HCT116 (cell line): ENCODE measurements at regions not wholly inside any gene's neighbourhood (a gene's known extent, or its start where the extent isn't known, plus 50 kb on each side); places are given as distances from the start of the nearest gene placed in this dataset.

Experiments
- ATAC-seq: fragments of 200-7000 bp; cut with Tn5 transposase; 2 replicates; pipeline ENCODE4 v1.9.1; 2020; ENCODE audit warnings: mild to moderate bottlenecking, moderate library complexity
- BruUV-seq: library from RNA; stranded (reverse); fragments of 400-500 nt; replicated peaks from 2 replicates; lab custom pipeline; 2021; lab: Mats Ljungman, UMichigan
- CTCF ChIA-PET: fragments of 300-600 bp; sonication (Branson Sonifier 250); formaldehyde crosslinking; loops from one replicate; lab custom pipeline; 2021; ENCODE audit warnings: antibody characterized with exemption; lab: Charles Lee
- POLR2A ChIA-PET: fragments of 300-600, 350-600 bp; sonication (Branson Sonifier 250); formaldehyde crosslinking; loops from one replicate; lab custom pipeline; 2021; ENCODE audit warnings: antibody characterized with exemption; lab: Charles Lee
- RAD21 ChIA-PET, 2 experiments: fragments of 300-600 bp; sonication (Branson Sonifier 250); formaldehyde crosslinking; loops; one replicate each; lab custom pipeline; 2023; ENCODE audit warnings: low total read pairs in 2 of 2; ENCODE audit not compliant: uncharacterized antibody in 2 of 2, unreplicated experiment in 2 of 2, low non-redundant PET in 1 of 2; lab: Charles Lee
- DNase-seq: peaks from one replicate; pipeline ENCODE4 v3.0.0-alpha.2; 2010; ENCODE audit warnings: low read depth, low spot score
- H2AFZ ChIP-seq: fragments of 200-600 bp; shearing (Covaris generic), sonication (generic); 2 replicates; pipeline ENCODE4 v1.6.1; 2017; ENCODE audit warnings: low read depth, mixed run types, mixed read lengths, antibody characterized with exemption, low read length; ENCODE audit not compliant: poor library complexity, severe bottlenecking
- H3K27ac ChIP-seq: 2 replicates; pipeline ENCODE4 v1.5.1; 2012; ENCODE audit warnings: low read depth, low read length
- H3K27me3 ChIP-seq: fragments of 200-600 bp; sonication (generic); 2 replicates; pipeline ENCODE4 v1.6.1; 2016; ENCODE audit warnings: mixed run types, low read length, mixed read lengths; ENCODE audit not compliant: insufficient read depth
- H3K36me3 ChIP-seq, 2 experiments: fragments of 200-500 bp in 1 of 2; fragments of 200-600 bp in 1 of 2; sonication (Bioruptor generic) in 1 of 2; sonication (generic) in 1 of 2; 2 replicates each; pipeline versions ENCODE4 v1.5.1 to v1.6.1; 2014 to 2016; ENCODE audit warnings: low read length in 2 of 2, inconsistent platforms in 1 of 2, mixed read lengths in 1 of 2, mixed run types in 1 of 2; ENCODE audit not compliant: insufficient read depth in 2 of 2, control insufficient read depth in 1 of 2
- H3K4me1 ChIP-seq, 2 experiments: fragments of 200-600 bp in 1 of 2; sonication (generic) in 1 of 2; 2 replicates each; pipeline versions ENCODE4 v1.5.1 to v1.6.1; 2012 to 2017; ENCODE audit warnings: low read length in 2 of 2, inconsistent platforms in 1 of 2, mild to moderate bottlenecking in 1 of 2, mixed read lengths in 1 of 2, mixed run types in 1 of 2, moderate library complexity in 1 of 2; ENCODE audit not compliant: insufficient read depth in 2 of 2, control insufficient read depth in 1 of 2
- H3K4me2 ChIP-seq: fragments of 200-600 bp; sonication (generic); 2 replicates; pipeline ENCODE4 v1.6.1; 2017; ENCODE audit warnings: mixed run types, low read length, mixed read lengths
- H3K4me3 ChIP-seq, 2 experiments: fragments of 200-600 bp in 1 of 2; sonication (generic) in 1 of 2; replicated peaks in 1 of 2; 2 replicates each; pipeline ENCODE4 v1.5.1; 2011 to 2016; ENCODE audit warnings: low read length in 2 of 2, control low read depth in 1 of 2, low read depth in 1 of 2, mild to moderate bottlenecking in 1 of 2, mixed read lengths in 1 of 2, mixed run types in 1 of 2
- H3K79me2 ChIP-seq: fragments of 200-600 bp; sonication (generic); 2 replicates; pipeline ENCODE4 v1.6.1; 2017; ENCODE audit warnings: mild to moderate bottlenecking, mixed run types, low read length, moderate library complexity, mixed read lengths; ENCODE audit not compliant: insufficient read depth
- H3K9ac ChIP-seq: fragments of 200-600 bp; sonication (generic); 2 replicates; pipeline ENCODE4 v1.6.1; 2016; ENCODE audit warnings: low read length, mixed read lengths
- H3K9me2 ChIP-seq: fragments of 200-600 bp; sonication (generic), shearing (Covaris generic); 2 replicates; pipeline ENCODE4 v1.6.1; 2017; ENCODE audit warnings: mixed run types, mild to moderate bottlenecking, moderate library complexity; ENCODE audit not compliant: insufficient read depth
- H3K9me3 ChIP-seq, 2 experiments: fragments of 200-500 bp in 1 of 2; fragments of 200-600 bp in 1 of 2; sonication (Bioruptor generic) in 1 of 2; sonication (generic) in 1 of 2; 2 replicates each; pipeline ENCODE4 v1.6.1; 2014 to 2017; ENCODE audit warnings: low read length in 2 of 2, mixed read lengths in 2 of 2, inconsistent platforms in 1 of 2, low read depth in 1 of 2, mild to moderate bottlenecking in 1 of 2, mixed run types in 1 of 2, moderate library complexity in 1 of 2; ENCODE audit not compliant: control insufficient read depth in 1 of 2, insufficient read depth in 1 of 2
- H4K20me1 ChIP-seq: fragments of 200-600 bp; sonication (generic), shearing (Covaris generic); 2 replicates; pipeline ENCODE4 v1.6.1; 2017; ENCODE audit warnings: mixed run types, mild to moderate bottlenecking, moderate library complexity; ENCODE audit not compliant: insufficient read depth
- CEBPB ChIP-seq: IDR thresholded peaks from 2 replicates; pipeline ENCODE4 v1.6.1; 2012; ENCODE audit warnings: low read depth
- CTCF ChIP-seq, 3 experiments: fragments of 200-600 bp in 1 of 3; sonication (generic) in 1 of 3; IDR thresholded peaks in 2 of 3; conservative IDR thresholded peaks in 1 of 3; 2 replicates each; pipeline ENCODE4 v1.5.1; 2012 to 2017; ENCODE audit warnings: low read depth in 2 of 3, low read length in 2 of 3, antibody characterized with exemption in 1 of 3, borderline replicate concordance in 1 of 3, control low read depth in 1 of 3, mild to moderate bottlenecking in 1 of 3, mixed read lengths in 1 of 3, mixed run types in 1 of 3, moderate library complexity in 1 of 3; ENCODE audit not compliant: insufficient read depth in 1 of 3
- EGR1 ChIP-seq: IDR thresholded peaks from 2 replicates; pipeline ENCODE4 v1.6.1; 2012; ENCODE audit warnings: low read depth
- ELF1 ChIP-seq: IDR thresholded peaks from 2 replicates; pipeline ENCODE4 v1.6.1; 2012; ENCODE audit warnings: low read depth, borderline replicate concordance
- FOSL1 ChIP-seq: IDR thresholded peaks from 2 replicates; pipeline ENCODE4 v1.6.1; 2012; ENCODE audit warnings: low read depth
- JUND ChIP-seq: IDR thresholded peaks from 2 replicates; pipeline ENCODE4 v1.6.1; 2012
- POLR2A ChIP-seq: IDR thresholded peaks from 2 replicates; pipeline ENCODE4 v1.7.0; 2011; ENCODE audit warnings: borderline replicate concordance; ENCODE audit not compliant: insufficient read depth, insufficient read length; ENCODE audit errors: extremely low read depth
- POLR2AphosphoS5 ChIP-seq: IDR thresholded peaks from 2 replicates; pipeline ENCODE4 v1.6.1; 2011; ENCODE audit warnings: mild to moderate bottlenecking, low read depth, low read length, moderate library complexity
- RAD21 ChIP-seq: IDR thresholded peaks from 2 replicates; pipeline ENCODE4 v1.6.1; 2012; ENCODE audit warnings: low read depth, mild to moderate bottlenecking
- REST ChIP-seq: IDR thresholded peaks from 2 replicates; pipeline ENCODE4 v1.6.1; 2012; ENCODE audit warnings: low read depth
- SIN3A ChIP-seq: IDR thresholded peaks from 2 replicates; pipeline ENCODE4 v1.6.1; 2012; ENCODE audit warnings: low read depth
- SP1 ChIP-seq: IDR thresholded peaks from 2 replicates; pipeline ENCODE4 v1.6.1; 2012; ENCODE audit warnings: low read depth
- SRF ChIP-seq: IDR thresholded peaks from 2 replicates; pipeline ENCODE4 v1.6.1; 2012; ENCODE audit warnings: low read depth
- YY1 ChIP-seq: IDR thresholded peaks from 2 replicates; pipeline ENCODE4 v1.6.1; 2011; ENCODE audit warnings: low read length, low read depth, moderate library complexity, mild to moderate bottlenecking; ENCODE audit not compliant: insufficient replicate concordance; ENCODE audit errors: extremely low read depth
- ZFX ChIP-seq: fragments of 450-650 bp; IDR thresholded peaks from 2 replicates; pipeline ENCODE4 v1.6.1; 2017
- ZNF274 ChIP-seq: fragments of 200-500 bp; sonication (Bioruptor generic); IDR thresholded peaks from 2 replicates; pipeline ENCODE4 v1.6.1; 2014; ENCODE audit warnings: mild to moderate bottlenecking, low read depth, low read length, inconsistent platforms
- intact Hi-C: fragments of 100-400 bp; cut with micrococcal nuclease; formaldehyde crosslinking; loops from 2 replicates; pipeline ENCODE4 v1.10.0; 2022
- TF ChIP-seq, protein P1 (sequence below): IDR thresholded peaks from 2 replicates; pipeline ENCODE4 v1.6.1; 2012

DNA sequence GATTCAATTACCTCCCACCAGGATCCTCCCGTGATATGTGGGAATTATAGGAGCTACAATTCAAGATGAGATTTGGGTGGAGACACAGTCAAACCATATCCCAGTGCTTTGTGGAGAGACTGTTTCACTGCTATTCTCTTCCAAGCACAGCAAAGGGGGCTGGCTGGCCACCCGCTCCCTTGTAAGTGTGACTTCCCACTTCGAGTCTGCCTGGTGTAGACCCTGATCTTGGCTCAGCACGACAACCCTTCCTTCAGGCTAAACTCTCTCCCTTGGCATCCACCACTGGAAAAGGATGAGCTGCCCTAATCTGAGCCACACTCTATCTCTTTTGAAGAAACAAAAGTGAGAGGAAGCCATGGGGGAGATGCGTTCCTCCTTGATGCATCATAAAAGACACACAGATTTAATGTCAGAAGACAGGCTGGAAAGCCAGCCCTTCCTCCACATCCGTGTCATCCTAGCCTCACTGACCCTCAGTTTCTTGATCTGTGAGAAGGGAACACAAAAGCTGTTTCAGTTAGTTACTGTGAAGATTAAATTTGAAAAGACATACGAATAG lies 64.7 kb upstream of the CDON start:
- TF ChIP-seq ELF1 (no peak), POLR2AphosphoS5 (no peak), SRF (no peak), CEBPB (no peak), JUND (no peak), ZNF274 (no peak), ZFX (no peak), SIN3A (no peak), POLR2A (no peak), SP1 (no peak), REST (no peak), YY1 (no peak), CTCF (IDR thresholded peaks at IDR 0.05 in 2 of 3, conservative IDR thresholded peaks at IDR 0.05 in 1 of 3; ENCODE audit: borderline replicate concordance in 1 of 3, insufficient read depth in 1 of 3, low read depth in 2 of 3, low read length in 2 of 3) (no peak), FOSL1 (no peak), RAD21 (no peak), EGR1 (no peak)
- TF ChIP-seq, protein P1, sequence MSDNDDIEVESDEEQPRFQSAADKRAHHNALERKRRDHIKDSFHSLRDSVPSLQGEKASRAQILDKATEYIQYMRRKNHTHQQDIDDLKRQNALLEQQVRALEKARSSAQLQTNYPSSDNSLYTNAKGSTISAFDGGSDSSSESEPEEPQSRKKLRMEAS, result no peak
- TF ChIP-seq, all 23 proteins: peak for 0
- CTCF ChIA-PET, result no interaction called here
- POLR2A ChIA-PET, result no interaction called here

More for the DNA sequence above, 64.7 kb upstream of the CDON start:
- Histone ChIP-seq H3K27me3 (no peaks in the 10 kb centered on the region), H3K9ac (no peak overlapping the region), H2AFZ (no peak overlapping the region), H3K4me1 (peaks cover 8 to 9% of the 10 kb centered on the region in 2 experiments; a peak in 3 of 4 replicates), H3K4me2 (no peak overlapping the region), H3K79me2 (no peaks in the 10 kb centered on the region), H3K9me2 (no peaks in the 10 kb centered on the region), H4K20me1 (no peaks in the 10 kb centered on the region), H3K9me3 (no peaks in the 10 kb centered on the region), H3K27ac (no peak overlapping the region), H3K36me3 (no peaks in the 10 kb centered on the region), H3K4me3 (no peak overlapping the region)
- BruUV-seq, result no TSS peak
- RAD21 ChIA-PET, result no interaction called here
- no peak for DNase-seq
- no peak for ATAC-seq
- intact Hi-C loops, result no loop called here
